ENCODE measurements at regions not wholly inside any gene's neighbourhood (a gene's known extent, or its start where the extent isn't known, plus 50 kb on each side); places are given as distances from the start of the nearest gene placed in this dataset.

- H2AFZ ChIP-seq (ENCODE audit: control insufficient read depth, low read depth, low read length), result no peak overlapping the region
- WGBS (ENCODE audit: insufficient coverage, insufficient replicate concordance, low lambda C conversion rate, missing lambda C conversion rate), result 48% methylated on average over 4 of the region's 4 CpGs
- in situ Hi-C loops (cut with MboI), result no loop called here
- RAD21 ChIA-PET (ENCODE audit: unreplicated experiment), result no interaction called here
- DNase-seq (ENCODE audit: low read depth, low spot score) (no peak), FAIRE-seq (no peak), ATAC-seq (no peak)
- no peaks in the 10 kb centered on the region for H3K9me3 ChIP-seq (replicated peaks; ENCODE audit: control insufficient read depth, insufficient read depth, low read length)
- SMC1A ChIA-PET (ENCODE audit: uncharacterized antibody, unreplicated experiment), result no interaction called here
- CTCF ChIA-PET, result no interaction called here
- no peak overlapping the region for H3K4me2 ChIP-seq (ENCODE audit: control insufficient read depth, insufficient read depth)
- H3K9ac ChIP-seq (ENCODE audit: control insufficient read depth, insufficient read depth, low read length), result no peak overlapping the region
- no peak overlapping the region for H3K4me3 ChIP-seq
- no TSS peak for BruUV-seq (replicated peaks)
- TF ChIP-seq BMI1 (IDR thresholded peaks at IDR 0.05; ENCODE audit: borderline replicate concordance) (no peak), STAT3 (IDR thresholded peaks at IDR 0.05; ENCODE audit: low read depth, low read length) (no peak), CREB1 (IDR thresholded peaks at IDR 0.05; ENCODE audit: low read depth) (no peak), SMARCA5 (IDR thresholded peaks at IDR 0.05) (no peak), E2F4 (IDR thresholded peaks at IDR 0.05; ENCODE audit: low read depth, low read length) (no peak), DPF2 (IDR thresholded peaks at IDR 0.05) (no peak), ESRRA (IDR thresholded peaks at IDR 0.05; ENCODE audit: low read length) (no peak), SIN3A (IDR thresholded peaks at IDR 0.05; ENCODE audit: low read depth, low read length) (no peak), HSF1 (IDR thresholded peaks at IDR 0.05; ENCODE audit: low read depth, low read length) (no peak)
- H3K36me3 ChIP-seq (ENCODE audit: control insufficient read depth in 2 of 2, insufficient read depth in 2 of 2, low read length in 1 of 2), result no peaks in the 10 kb centered on the region
- H3K4me1 ChIP-seq (ENCODE audit: control insufficient read depth, insufficient read depth, low read length), result no peaks in the 10 kb centered on the region
- no peaks in the 10 kb centered on the region for H4K20me1 ChIP-seq (ENCODE audit: control insufficient read depth, insufficient read depth)
- POLR2A ChIA-PET, result no interaction called here
- H3K27ac ChIP-seq (ENCODE audit: control insufficient read depth, insufficient read depth), result no peak overlapping the region
- no peaks in the 10 kb centered on the region for H3K79me2 ChIP-seq (ENCODE audit: control insufficient read depth, insufficient read depth, low read length)
- H3K27me3 ChIP-seq (replicated peaks in 1 of 2; ENCODE audit: control insufficient read depth in 2 of 2, insufficient read depth in 2 of 2, low read length in 1 of 2), result no peaks in the 10 kb centered on the region
- intact Hi-C loops (cut with micrococcal nuclease; ENCODE audit: unreplicated experiment), result no loop called here
Measured at GRCh38 chr1:219712506-219712905, 99.6 kb upstream of the ZC3H11B start.

Data from GM12878 (cell line).